ENCODE measurements at regions not wholly inside any gene's neighbourhood (a gene's known extent, or its start where the extent isn't known, plus 50 kb on each side); places are given as distances from the start of the nearest gene placed in this dataset.

DNA sequence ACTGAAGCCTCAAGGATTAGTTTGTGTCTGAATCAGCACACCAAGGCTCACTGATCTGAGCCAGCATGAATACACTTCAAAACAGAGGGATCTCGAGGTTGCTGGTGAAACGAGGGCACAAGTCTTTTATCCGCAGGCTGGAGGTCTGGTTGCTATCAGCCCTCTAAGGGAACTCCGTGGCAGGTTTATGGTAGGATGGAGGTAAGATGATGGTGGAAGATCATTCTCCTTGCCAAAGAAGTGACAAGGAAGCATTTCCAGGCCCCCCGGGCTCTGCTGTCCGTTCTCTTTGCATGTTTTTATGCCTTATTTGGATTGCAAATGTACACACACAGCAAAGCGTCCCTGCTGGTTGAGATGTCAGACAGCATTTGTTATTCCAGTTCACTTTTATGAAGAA lies 268.3 kb downstream of the ARHGAP12 start:
- no peak for TF ChIP-seq CTCF (IDR thresholded peaks at IDR 0.05)
- TF ChIP-seq POLR2A (IDR thresholded peaks at IDR 0.05) = no peak
